Activated T-cell treated with anti-CD3 and anti-CD28 coated beads for 24 hours (primary cell): ENCODE measurements at regions not wholly inside any gene's neighbourhood (a gene's known extent, or its start where the extent isn't known, plus 50 kb on each side); places are given as distances from the start of the nearest gene placed in this dataset.

ENCODE experiments used
- DNase-seq: peaks from one replicate; pipeline ENCODE4 v3.0.0-alpha.2; 2020; ENCODE audit warnings: low read depth

DNA sequence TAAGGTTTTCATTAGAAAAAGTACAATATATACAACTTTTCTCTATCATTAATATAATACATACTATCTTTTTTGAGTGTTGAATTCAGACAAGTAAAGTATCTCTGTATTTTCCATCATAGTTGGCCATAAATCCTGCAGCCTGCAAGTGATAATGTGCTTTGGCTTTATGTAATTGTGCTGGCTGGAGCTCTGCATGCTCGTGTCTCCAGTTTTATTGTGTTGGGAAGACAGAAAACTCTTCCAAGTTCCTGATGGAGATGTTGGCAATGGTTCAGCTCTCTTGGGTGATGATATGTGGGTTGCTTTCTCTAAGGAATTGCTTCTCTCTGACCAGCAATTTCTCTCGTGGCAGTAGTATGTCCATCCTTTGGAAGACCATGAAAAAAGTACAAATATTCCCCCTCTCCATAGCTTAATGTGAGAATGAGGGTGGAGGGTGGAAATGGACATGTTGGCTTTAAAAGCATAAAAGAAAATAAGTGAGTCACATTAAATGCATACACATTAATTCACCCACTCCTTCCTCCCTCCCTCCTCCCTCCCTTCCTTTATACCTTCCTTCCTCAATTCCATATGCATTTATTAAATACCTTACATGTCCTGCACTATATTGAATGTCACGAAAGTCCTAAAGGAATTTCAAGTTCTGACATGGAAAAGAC lies 344.2 kb downstream of the MTX2 start:
- DNase-seq: no peak

- DNase-seq: no peak
Measured at GRCh38 chr2:176614049-176614448, 344.8 kb downstream of the MTX2 start.

DNA sequence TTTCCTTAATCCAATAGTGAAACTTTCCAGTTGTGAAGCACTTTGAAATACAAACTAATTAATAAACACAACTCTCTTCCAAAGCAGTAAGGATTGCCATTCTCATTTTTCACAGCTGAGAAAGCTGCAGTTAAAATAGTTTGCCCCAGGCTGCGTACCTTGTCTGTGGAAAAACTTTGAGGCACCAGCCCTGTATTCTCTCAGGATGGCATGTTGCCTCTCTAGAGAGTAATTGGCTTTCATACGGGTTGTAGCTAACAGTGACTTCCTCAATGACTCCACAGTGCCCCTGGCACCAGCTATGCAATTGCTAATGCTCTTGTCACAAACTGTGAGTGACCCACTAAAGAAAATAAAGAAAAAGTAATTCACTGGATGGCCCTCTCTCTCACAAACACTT lies 345.7 kb downstream of the MTX2 start:
- no peak for DNase-seq

DNA sequence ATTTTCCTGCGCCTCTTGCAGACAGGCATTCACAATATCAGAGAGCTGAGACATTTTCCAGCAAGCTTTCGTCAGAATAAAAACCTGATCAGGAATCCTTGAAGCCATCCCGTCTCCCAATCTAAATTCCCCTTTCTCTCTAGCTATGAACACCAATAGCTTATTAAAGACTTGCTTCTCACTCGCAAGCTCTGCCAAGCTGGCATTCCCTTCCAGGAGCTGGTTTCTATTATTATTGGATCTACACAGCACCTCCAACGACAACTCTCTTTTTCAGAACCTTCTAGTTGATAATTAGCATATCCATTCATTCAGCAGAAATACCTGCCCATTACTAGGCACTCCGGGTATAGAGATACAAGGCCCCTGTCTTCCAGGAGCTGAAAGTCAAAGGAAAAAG lies 350.3 kb downstream of the MTX2 start:
- DNase-seq: no peak

DNA sequence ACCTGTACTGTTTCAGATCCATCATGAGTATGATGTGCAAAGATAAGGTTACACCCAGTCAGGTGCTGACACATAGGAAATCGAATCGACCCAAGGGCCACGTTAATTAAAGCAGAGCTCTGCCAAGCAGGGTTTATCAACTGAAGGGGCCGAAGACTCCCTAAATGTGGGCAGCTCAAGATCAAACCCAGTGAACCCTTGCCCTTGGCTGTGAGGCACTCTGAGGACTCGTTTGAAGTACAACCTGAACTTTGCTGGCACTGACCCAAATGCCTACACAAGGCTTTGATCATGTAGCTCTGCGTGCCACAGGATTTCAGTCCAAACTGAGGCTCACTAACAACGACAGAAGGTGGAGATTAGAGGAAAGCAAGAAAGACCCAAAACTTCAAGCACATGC lies 352.1 kb downstream of the MTX2 start:
- DNase-seq: no peak

GRCh38 chr2:176622792-176623191 lies 353.6 kb downstream of the MTX2 start:
- no peak for DNase-seq

DNA sequence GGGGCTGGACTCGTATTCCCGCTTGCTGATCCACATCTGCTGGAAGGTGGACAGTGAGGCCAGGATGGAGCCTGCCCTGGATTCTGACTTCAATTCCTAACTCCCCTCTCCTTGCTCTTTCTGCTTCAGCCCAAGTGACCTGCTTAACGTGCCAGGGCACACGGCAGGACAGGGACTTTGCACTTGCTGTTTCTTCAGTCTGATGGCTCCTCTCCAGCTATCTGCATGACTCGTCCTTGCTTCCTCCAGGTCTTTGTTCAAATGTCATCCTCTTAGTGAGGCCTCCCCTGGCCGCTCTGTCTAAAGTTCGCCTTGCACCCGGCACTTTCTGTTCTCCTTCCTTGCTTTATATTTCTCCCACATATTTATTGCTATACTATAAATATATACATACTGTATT lies 357.6 kb downstream of the MTX2 start:
- no peak for DNase-seq

DNA sequence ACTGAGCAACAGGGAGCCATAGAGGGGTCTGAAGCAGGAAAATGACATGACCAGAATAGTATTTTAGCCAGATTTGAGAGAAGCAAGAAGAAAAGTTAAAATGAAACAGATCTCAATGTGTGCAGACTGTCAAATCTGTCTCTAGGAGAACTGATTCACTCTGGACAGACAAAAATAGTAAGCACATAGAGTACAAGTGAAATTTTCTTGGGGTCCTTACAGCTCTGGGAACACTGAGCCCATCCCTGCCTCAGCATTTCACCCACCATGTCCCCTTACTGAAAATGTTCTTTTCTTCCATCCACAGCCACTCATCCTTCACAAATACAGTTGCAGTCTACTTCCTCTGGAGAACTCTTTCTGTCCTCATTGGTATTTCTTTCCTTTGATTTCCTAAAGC lies 359.2 kb downstream of the MTX2 start:
- DNase-seq: no peak

DNA sequence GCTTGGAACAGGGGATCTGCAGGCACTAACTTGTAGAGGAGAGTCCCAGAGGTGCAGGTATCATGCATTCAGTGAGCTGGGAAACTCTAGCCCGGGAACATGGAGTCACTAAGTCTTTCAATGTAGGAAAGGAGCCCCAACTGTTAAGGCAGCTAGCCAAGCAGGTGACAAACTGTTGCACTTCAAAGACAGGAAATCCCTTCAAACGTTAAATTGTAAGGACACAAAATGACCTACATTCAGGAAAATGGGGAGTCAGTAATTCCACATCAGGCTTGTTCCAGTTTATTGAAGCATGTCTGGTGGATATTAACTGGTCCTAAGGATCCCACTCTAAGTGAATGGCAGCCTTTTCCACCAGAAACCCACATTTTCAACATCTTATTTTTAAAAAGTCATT lies 364.5 kb downstream of the MTX2 start:
- no peak for DNase-seq

- no peak for DNase-seq
Measured at GRCh38 chr2:176636401-176636800, 367.2 kb downstream of the MTX2 start.

DNA sequence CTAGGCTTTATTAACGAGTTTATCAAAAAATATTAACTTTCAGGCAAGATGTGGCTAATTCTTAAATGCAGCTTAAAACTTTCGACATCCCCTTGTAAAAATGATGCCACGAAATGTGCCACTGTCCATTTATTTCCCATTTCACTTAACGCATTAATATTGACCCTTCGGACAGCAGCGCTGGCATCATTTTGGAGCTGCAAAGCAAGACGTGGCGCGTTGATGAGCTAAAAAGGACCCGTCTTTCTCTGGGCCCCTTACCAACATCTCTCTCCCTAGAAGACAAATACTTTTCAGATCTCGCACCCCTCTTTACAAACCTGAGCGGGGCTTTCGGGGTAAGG lies 367.9 kb downstream of the MTX2 start:
- DNase-seq: no peak

GRCh38 chr2:176637486-176638166 lies 368.4 kb downstream of the MTX2 start:
- DNase-seq: no peak

DNA sequence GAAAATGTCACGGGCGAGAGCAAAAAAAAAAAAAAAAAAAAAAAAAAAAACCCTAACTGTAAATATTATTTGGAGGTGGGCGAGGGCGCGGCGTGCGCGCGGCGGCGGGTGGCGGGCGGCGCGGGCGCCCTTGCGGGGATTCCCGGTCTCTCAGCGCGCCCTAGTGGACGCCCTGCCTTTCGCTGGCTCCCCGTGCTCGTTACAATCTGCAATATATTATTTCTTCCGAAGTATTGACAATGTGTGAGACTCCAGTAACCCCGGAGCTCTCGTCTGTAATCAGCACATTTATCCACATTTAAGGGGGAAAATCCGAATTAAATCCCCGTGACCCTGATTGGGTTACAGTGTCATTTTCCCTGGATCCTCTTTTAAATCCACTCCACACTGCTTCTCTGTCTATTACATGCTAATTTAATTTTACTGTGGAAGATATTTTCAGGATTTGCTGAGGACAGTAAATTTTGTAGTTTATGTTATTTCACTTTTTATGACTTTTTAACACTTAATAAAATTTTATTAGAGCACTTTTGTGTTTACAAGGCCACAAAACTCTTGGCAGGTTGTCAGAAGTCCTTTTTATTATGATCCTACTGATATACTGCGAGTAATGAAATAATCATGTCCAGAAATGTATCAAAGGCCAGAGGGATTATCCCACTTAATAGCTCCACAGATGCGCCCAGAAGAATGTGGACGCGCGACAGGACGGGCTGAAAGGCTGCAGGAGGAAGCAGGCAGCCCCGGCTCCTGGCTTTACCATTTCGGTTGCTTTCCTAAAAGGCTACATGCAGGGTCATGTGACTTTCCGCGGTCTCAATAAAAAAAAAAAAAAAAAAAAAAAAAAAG lies 369.1 kb downstream of the MTX2 start:
- peak; percentile 29 for DNase-seq

- no peak for DNase-seq
Measured at GRCh38 chr2:176639016-176639343, 369.7 kb downstream of the MTX2 start.

DNA sequence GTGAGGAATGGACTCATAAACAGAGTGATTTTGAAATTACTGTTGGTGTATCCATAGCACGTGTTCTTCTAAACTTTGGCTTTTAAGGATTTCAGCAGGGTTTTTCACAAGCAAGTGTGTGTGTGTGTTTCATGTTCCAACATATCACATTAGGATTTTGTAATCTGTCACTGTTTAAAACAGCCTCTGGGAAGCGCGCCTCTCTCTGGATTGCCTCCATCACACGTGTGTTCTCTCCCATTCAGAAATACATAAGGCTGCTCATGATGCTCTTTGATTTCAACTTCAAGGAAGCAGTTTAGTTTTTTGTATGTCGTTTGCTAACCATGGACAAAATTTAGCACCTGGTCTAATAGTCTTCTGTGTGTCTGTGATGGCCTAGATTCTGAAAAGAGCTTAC lies 370.4 kb downstream of the MTX2 start:
- no peak for DNase-seq

DNA sequence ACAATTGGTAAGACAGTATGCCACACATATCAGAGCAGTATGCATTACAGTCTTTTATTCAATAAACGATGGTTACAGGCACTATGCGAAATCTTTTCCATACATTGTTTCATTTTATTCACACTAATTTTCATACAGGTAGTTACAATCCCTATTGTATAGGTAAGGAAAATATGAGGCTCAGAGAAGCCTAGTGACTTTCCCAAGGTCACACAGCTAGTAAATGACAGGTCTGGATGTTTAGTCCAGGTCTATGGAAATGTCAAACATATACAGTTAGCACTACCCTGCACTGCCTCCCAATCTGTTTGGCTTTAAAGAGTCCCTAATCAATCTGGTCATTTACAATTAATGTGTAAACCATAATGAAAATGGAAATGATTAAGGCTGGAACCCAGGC lies 372.2 kb downstream of the MTX2 start:
- DNase-seq: no peak

- no peak for DNase-seq
Measured at GRCh38 chr2:176642074-176642473, 372.8 kb downstream of the MTX2 start.

- DNase-seq: no peak
Measured at GRCh38 chr2:176643646-176644045, 374.4 kb downstream of the MTX2 start.

- DNase-seq: no peak
Measured at GRCh38 chr2:176645494-176645893, 376.3 kb downstream of the MTX2 start.

DNA sequence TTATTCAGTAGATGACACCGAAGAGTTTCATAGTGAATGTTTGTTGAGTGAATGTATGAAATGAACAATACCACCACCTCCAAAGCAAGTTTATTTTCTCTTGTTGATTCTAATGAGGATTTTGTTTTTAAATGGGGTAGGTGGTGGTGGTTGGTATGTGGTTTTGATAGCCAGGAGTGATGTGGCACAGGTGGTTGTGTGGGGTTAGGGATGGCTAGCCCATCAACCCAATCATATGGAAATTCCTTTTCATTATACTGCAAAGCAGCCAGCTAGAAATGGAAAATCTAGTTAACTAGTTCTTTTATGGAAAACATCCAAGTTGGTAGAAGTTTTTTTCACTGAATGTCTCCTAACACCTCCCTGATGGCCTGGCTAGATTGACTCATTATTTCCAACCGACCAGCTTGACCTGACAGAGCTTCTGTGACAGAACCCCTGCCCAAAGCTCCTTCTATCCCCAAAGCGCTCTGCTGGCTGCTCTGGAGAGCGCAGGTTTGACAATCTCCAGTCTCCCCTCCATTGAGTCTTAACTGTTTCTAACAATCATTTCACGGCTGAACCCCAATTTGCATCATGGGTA lies 376.9 kb downstream of the MTX2 start:
- no peak for DNase-seq

- no peak for DNase-seq
Measured at GRCh38 chr2:176647325-176648165, 378.3 kb downstream of the MTX2 start.

GRCh38 chr2:176648700-176649297 lies 379.6 kb downstream of the MTX2 start:
- no peak for DNase-seq
